ENCODE measurements at regions not wholly inside any gene's neighbourhood (a gene's known extent, or its start where the extent isn't known, plus 50 kb on each side); places are given as distances from the start of the nearest gene placed in this dataset.

DNA sequence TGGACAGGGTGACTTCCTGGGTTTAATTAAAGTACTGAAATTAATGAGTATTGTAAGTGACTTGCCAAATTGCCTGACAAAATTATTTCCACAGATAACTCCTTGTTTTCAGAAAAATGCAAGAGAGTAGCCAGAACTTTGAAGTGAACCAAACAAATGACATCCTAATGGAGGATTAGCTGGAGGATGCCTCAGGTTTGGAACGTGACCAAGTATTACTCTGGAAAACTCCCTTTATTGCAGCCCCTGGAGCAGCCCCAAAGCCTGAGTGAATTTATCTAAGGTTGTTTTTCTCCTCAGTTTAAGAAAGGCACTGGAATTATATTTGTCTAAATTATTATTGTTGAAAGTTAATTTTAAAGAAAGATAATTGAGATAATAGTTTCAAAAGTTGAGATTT is 343.6 kb upstream of the MTNR1B start:
- TF ChIP-seq, protein P1, sequence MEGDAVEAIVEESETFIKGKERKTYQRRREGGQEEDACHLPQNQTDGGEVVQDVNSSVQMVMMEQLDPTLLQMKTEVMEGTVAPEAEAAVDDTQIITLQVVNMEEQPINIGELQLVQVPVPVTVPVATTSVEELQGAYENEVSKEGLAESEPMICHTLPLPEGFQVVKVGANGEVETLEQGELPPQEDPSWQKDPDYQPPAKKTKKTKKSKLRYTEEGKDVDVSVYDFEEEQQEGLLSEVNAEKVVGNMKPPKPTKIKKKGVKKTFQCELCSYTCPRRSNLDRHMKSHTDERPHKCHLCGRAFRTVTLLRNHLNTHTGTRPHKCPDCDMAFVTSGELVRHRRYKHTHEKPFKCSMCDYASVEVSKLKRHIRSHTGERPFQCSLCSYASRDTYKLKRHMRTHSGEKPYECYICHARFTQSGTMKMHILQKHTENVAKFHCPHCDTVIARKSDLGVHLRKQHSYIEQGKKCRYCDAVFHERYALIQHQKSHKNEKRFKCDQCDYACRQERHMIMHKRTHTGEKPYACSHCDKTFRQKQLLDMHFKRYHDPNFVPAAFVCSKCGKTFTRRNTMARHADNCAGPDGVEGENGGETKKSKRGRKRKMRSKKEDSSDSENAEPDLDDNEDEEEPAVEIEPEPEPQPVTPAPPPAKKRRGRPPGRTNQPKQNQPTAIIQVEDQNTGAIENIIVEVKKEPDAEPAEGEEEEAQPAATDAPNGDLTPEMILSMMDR (IDR thresholded peaks at IDR 0.05; ENCODE audit: low read depth, low read length), result no peak

DNA sequence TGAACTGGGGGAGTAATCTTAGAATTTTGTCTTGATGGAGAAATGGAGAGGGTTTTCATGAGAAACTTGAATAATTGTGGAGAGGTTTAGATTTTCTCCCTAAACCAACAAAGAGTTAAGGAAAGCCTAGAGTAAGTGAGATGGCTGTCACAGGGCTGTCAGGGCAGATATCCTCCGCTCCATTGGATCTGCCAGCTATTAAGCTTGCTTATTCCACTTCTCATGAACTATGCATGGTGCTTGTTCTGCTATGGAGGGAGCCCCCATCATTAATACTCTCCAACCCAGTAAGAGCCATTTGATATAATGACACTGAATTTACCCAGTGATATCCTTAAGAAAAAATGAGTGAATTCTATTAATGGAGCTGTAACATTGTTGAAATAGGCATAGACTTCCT is 342.8 kb upstream of the MTNR1B start:
- no peak overlapping the region for H3K4me3 ChIP-seq (ENCODE audit: low read depth, low read length)
- TF ChIP-seq, protein P1 (IDR thresholded peaks at IDR 0.05; ENCODE audit: low read depth, low read length), result no peak

More for the DNA sequence above, 343.6 kb upstream of the MTNR1B start:
- H3K4me3 ChIP-seq (ENCODE audit: low read depth, low read length), result no peak overlapping the region

DNA sequence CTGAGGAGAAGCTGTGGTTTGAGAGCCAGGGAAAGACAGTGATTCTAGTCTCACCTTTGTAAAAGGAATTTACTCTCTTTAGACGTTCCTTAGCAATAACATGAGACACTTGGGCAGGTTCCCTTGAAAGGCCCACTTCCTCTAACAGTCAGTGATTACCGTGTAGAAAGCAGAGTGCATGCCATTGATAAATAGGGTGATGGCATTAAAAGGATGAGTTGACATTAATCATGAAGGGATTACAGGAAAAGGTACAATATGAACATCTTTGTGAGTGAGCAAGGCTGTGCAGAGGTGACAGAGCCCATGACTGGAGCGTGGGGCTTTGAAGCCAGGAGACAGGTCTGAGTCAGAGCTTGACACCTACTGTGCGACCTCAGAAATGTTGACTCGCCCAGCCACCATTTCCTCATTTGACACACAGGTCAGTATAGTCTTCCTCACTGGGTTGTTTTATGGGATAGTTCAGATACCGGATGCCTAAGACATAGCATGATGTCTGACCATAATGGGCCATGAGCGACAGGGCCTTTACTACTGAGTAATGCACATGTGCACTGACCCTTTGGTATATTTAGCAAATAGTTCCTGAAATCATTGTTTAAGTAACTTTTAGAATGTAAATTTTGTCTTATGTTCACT is 341.7 kb upstream of the MTNR1B start:
- TF ChIP-seq, protein P1 (IDR thresholded peaks at IDR 0.05; ENCODE audit: low read depth, low read length), result no peak
- H3K4me3 ChIP-seq (ENCODE audit: low read depth, low read length), result no peak overlapping the region

DNA sequence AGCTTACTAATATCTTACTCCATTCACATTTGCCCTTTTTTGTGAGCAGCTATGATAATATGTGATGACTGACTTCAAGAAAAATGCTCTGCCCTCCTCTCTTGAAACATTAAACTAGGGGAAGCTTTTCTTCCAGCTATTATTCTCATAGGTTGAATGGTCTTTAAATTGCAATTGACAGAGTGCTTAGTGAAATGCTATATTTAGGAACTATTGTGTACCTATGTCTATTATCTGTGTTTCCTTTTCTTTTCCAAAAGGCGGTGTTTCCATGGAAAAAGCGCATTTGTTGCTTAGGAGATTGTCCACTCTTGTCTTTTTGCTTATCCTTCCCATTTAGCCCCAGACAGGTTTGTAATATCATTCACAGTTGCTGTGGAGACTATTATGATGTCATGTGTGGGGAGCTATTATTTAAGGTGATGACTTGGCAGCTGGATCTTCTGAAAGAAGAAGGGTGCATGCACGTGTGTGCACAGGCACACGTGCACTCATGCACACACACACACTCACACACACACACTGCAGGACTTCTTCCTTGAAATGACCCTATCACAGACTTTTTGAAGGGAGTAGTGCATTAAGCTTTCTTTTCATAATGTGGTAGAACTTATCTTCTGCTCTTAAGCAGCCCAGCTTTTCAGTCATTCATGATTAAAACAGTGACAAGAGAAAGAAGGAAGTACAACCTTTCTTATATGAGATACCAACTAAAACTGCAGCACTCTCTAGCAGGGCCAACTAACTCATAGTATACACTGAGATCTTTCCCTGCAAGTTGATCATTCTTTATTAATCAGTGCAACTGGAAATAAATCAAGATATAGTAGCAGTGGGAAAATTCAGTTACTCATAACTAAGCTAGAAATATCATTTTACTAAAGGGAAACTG is 340.8 kb upstream of the MTNR1B start:
- no peak overlapping the region for H3K4me3 ChIP-seq (ENCODE audit: low read depth, low read length)
- TF ChIP-seq, protein P1 (IDR thresholded peaks at IDR 0.05; ENCODE audit: low read depth, low read length), result no peak

DNA sequence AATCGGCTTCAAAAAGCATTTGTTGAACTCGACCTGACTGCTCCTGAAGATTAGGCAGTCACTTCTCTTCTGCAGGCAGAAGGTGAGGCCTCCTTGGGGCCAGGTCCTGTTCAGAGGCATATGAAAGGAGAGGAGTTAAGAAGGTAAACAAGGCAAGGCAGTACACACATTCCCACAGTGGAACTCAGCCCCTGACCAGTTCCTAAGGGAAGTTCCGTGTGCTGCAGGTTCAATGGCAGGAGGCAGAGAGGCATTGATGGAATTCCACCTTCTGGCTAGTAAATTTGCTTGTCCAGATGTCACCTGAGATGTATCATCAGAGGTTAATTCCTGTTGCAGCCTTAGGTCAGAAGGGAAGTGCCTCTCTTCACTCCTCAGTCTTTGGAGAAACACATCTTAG is 337.0 kb upstream of the MTNR1B start:
- H3K4me3 ChIP-seq (ENCODE audit: low read depth, low read length), result no peak overlapping the region
- TF ChIP-seq, protein P1 (IDR thresholded peaks at IDR 0.05; ENCODE audit: low read depth, low read length), result no peak

DNA sequence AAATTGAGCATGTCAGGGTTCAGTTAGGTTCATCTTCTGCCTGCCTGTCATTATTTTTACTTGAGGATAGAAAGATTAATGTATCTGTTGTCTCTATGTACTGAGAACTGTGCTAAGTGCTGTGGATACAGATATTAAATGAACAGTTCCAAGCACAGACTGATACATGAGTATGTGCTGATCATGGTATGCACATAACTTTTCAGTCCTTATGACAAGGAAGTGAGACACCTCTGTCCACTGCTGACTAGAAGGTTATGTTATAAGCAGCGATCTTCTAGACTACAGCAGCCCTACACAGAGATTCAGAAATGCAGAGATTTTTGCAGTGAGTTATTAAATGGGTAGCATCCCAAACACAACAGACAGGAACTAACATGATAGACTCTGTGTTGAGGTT is 335.6 kb upstream of the MTNR1B start:
- no peak overlapping the region for H3K4me3 ChIP-seq (ENCODE audit: low read depth, low read length)
- TF ChIP-seq, protein P1 (IDR thresholded peaks at IDR 0.05; ENCODE audit: low read depth, low read length), result no peak
